ENCODE measurements at regions not wholly inside any gene's neighbourhood (a gene's known extent, or its start where the extent isn't known, plus 50 kb on each side); places are given as distances from the start of the nearest gene placed in this dataset.
"Not testable (repeated sequence)": the region's sequence is repeated elsewhere in the genome, so short reads cannot be mapped to it uniquely, and the experiment has no call there.

GRCh38 chrX:44674906-44675305 is 132.2 kb upstream of the FUNDC1 start:
- no peak overlapping the region for H2AFZ ChIP-seq (ENCODE audit: low read depth, low read length)
- DNase-seq, result no peak
- no peak overlapping the region for H3K27ac ChIP-seq (ENCODE audit: low read length)
- H3K4me1 ChIP-seq (ENCODE audit: insufficient read depth, low read length), result no peaks in the 10 kb centered on the region
- H3K4me2 ChIP-seq (ENCODE audit: insufficient read depth, low read length), result no peak overlapping the region
- H4K20me1 ChIP-seq (ENCODE audit: insufficient read depth, low read length), result no peaks in the 10 kb centered on the region
- H3K9me3 ChIP-seq (ENCODE audit: insufficient read depth, low read length, severe bottlenecking), result no peaks in the 10 kb centered on the region
- no peaks in the 10 kb centered on the region for H3K36me3 ChIP-seq (ENCODE audit: insufficient read depth, low read length)
- no peaks in the 10 kb centered on the region for H3K79me2 ChIP-seq (ENCODE audit: insufficient read depth, low read length)
- no peaks in the 10 kb centered on the region for H3K27me3 ChIP-seq (ENCODE audit: insufficient read depth, low read length, poor library complexity)
- H3K4me3 ChIP-seq (ENCODE audit: low read depth in 1 of 2, low read length in 2 of 2), result no peak overlapping the region
- no peak for TF ChIP-seq CTCF (IDR thresholded peaks at IDR 0.05; ENCODE audit: borderline replicate concordance, extremely low read depth, low read length, poor library complexity, severe bottlenecking)
- no peak for TF ChIP-seq EZH2 (IDR thresholded peaks at IDR 0.05; ENCODE audit: borderline replicate concordance, low read depth, low read length, severe bottlenecking)
- no peak for ATAC-seq (ENCODE audit: insufficient read depth, low read depth)
- no peak overlapping the region for H3K9ac ChIP-seq (ENCODE audit: low read depth, low read length)

- ATAC-seq (ENCODE audit: insufficient read depth, low read depth) (no peak), DNase-seq (no peak)
- no peaks in the 10 kb centered on the region for H3K27me3 ChIP-seq (ENCODE audit: insufficient read depth, low read length, poor library complexity)
- no peak overlapping the region for H3K4me2 ChIP-seq (ENCODE audit: insufficient read depth, low read length)
- H2AFZ ChIP-seq (ENCODE audit: low read depth, low read length), result no peak overlapping the region
- H3K27ac ChIP-seq (ENCODE audit: low read length), result no peak overlapping the region
- no peak overlapping the region for H3K9ac ChIP-seq (ENCODE audit: low read depth, low read length)
- H3K36me3 ChIP-seq (ENCODE audit: insufficient read depth, low read length), result no peaks in the 10 kb centered on the region
- no peaks in the 10 kb centered on the region for H4K20me1 ChIP-seq (ENCODE audit: insufficient read depth, low read length)
- no peaks in the 10 kb centered on the region for H3K9me3 ChIP-seq (ENCODE audit: insufficient read depth, low read length, severe bottlenecking)
- H3K4me3 ChIP-seq (ENCODE audit: low read depth in 1 of 2, low read length in 2 of 2), result no peak overlapping the region
- TF ChIP-seq EZH2 (IDR thresholded peaks at IDR 0.05; ENCODE audit: borderline replicate concordance, low read depth, low read length, severe bottlenecking) (no peak), CTCF (IDR thresholded peaks at IDR 0.05; ENCODE audit: borderline replicate concordance, extremely low read depth, low read length, poor library complexity, severe bottlenecking) (no peak)
- no peaks in the 10 kb centered on the region for H3K79me2 ChIP-seq (ENCODE audit: insufficient read depth, low read length)
- H3K4me1 ChIP-seq (ENCODE audit: insufficient read depth, low read length), result no peaks in the 10 kb centered on the region
Observed at GRCh38 chrX:44669626-44670025, 127.0 kb upstream of the FUNDC1 start.

DNA sequence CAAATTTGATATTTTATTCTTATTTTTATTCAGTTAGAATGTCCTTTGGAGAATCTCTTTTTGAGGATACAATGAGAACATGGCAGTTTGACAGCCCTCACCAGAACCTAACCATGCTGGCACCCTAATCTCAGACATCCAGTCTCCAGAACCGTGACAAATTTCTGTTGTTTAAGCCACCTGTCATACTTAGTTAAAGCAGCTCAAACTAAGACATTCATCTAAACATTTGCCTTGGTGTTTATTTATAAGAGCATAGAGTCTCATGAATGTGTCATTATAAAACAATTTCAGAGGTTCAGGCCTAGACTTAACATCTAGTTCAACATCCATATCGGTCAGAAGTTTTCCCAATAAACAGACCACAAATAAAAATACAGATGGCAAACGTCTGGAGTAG is 125.1 kb upstream of the FUNDC1 start:
- Histone ChIP-seq H3K36me3 (ENCODE audit: insufficient read depth, low read length) (no peaks in the 10 kb centered on the region), H4K20me1 (ENCODE audit: insufficient read depth, low read length) (no peaks in the 10 kb centered on the region), H2AFZ (ENCODE audit: low read depth, low read length) (no peak overlapping the region), H3K27me3 (ENCODE audit: insufficient read depth, low read length, poor library complexity) (no peaks in the 10 kb centered on the region), H3K9me3 (ENCODE audit: insufficient read depth, low read length, severe bottlenecking) (no peaks in the 10 kb centered on the region), H3K4me1 (ENCODE audit: insufficient read depth, low read length) (no peaks in the 10 kb centered on the region), H3K79me2 (ENCODE audit: insufficient read depth, low read length) (no peaks in the 10 kb centered on the region), H3K4me3 (ENCODE audit: low read depth in 1 of 2, low read length in 2 of 2) (no peak overlapping the region), H3K4me2 (ENCODE audit: insufficient read depth, low read length) (no peak overlapping the region), H3K9ac (ENCODE audit: low read depth, low read length) (no peak overlapping the region), H3K27ac (ENCODE audit: low read length) (no peak overlapping the region)
- ATAC-seq (ENCODE audit: insufficient read depth, low read depth) (no peak), DNase-seq (no peak)
- TF ChIP-seq CTCF (IDR thresholded peaks at IDR 0.05; ENCODE audit: borderline replicate concordance, extremely low read depth, low read length, poor library complexity, severe bottlenecking) (no peak), EZH2 (IDR thresholded peaks at IDR 0.05; ENCODE audit: borderline replicate concordance, low read depth, low read length, severe bottlenecking) (no peak)

- not testable (repeated sequence) for H4K20me1 ChIP-seq (ENCODE audit: insufficient read depth, low read length); DNase-seq; H3K79me2 ChIP-seq (ENCODE audit: insufficient read depth, low read length); H3K4me2 ChIP-seq (ENCODE audit: insufficient read depth, low read length); H3K9me3 ChIP-seq (ENCODE audit: insufficient read depth, low read length, severe bottlenecking); ATAC-seq (ENCODE audit: insufficient read depth, low read depth); H3K36me3 ChIP-seq (ENCODE audit: insufficient read depth, low read length); H3K27me3 ChIP-seq (ENCODE audit: insufficient read depth, low read length, poor library complexity); H3K4me1 ChIP-seq (ENCODE audit: insufficient read depth, low read length); H2AFZ ChIP-seq (ENCODE audit: low read depth, low read length); H3K27ac ChIP-seq (ENCODE audit: low read length); H3K4me3 ChIP-seq (ENCODE audit: low read depth in 1 of 2, low read length in 2 of 2); H3K9ac ChIP-seq (ENCODE audit: low read depth, low read length)
Observed at GRCh38 chrX:44657718-44658246, 115.1 kb upstream of the FUNDC1 start.
